ENCODE measurements at regions not wholly inside any gene's neighbourhood (a gene's known extent, or its start where the extent isn't known, plus 50 kb on each side); places are given as distances from the start of the nearest gene placed in this dataset.

- DNase-seq (ENCODE audit: low spot score): no peak
- intact Hi-C loops (cut with DNase I): loop anchor here in 1 of 2 donors (5.0 kb wide), 1 partner anchor 1151 kb away; no protein-coding TSS in a partner anchor
These were observed 49.8 kb downstream of the ABCC12 start for GRCh38 chr16:48105976-48106375.

- DNase-seq (ENCODE audit: low spot score): no peak
- intact Hi-C loops (cut with DNase I): loop anchor here in 1 of 2 donors (5.0 kb wide), 1 partner anchor 1152 kb away; no protein-coding TSS in a partner anchor
These were observed 50.3 kb downstream of the ABCC12 start for GRCh38 chr16:48105456-48105855.

GRCh38 chr16:48103591-48103990, 52.2 kb downstream of the ABCC12 start:
- no peak for DNase-seq (ENCODE audit: low spot score)
- intact Hi-C loops (cut with DNase I): no loop called here

GRCh38 chr16:48102083-48103008, 53.4 kb downstream of the ABCC12 start:
- DNase-seq (ENCODE audit: low spot score): no peak
- intact Hi-C loops (cut with DNase I): no loop called here

DNA sequence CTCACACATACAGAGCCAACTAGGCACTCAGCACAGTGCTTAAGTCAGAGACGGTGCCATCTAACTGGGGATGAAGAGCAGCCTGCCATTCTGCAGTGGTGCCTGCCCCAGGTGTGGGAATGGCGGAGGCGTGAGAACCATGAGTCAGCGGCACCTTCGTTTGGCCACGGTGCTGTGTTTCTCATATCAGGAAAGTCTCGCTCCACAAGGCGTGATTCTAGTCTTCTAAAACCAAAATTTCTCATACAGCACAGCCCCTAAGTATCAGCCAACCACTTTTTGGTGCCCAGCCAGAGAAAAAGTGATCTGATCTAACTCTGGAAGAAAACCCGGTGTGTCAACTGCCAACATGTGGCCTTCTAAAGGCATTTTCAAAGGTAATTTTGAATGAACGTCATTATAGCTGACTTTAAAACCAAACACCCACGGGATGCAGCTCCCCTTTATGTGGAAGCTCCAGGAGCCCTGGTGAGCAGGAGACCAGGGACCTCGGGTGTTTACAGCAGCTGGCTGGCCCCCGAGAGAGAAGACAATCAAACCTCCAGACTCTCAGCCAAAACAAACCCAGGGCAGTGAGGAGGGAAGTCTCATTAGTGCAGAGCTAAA, 54.6 kb downstream of the ABCC12 start:
- no peak for DNase-seq (ENCODE audit: low spot score)
- intact Hi-C loops (cut with DNase I): no loop called here

GRCh38 chr16:48099455-48099854, 56.3 kb downstream of the ABCC12 start:
- intact Hi-C loops (cut with DNase I): no loop called here
- DNase-seq (ENCODE audit: low spot score): no peak

DNA sequence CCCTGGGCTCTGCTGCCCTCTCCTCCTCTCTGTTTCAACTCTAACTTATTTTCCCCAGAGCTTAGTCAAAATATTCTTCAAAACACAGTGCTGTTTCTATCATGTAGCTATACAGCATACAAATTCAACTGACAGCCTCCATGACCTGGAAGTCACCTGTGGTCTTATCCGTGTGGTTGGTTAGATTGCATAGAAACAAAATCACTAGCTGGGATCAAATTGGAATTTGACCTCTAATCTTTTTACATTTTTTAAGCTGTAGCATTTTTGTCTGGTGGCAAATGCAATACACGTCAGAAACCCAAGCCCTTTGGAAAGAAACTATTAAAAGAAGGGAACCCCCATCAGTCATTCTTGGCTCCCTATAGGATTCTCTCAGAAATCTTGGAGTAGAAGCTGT, 57.3 kb downstream of the ABCC12 start:
- intact Hi-C loops (cut with DNase I): no loop called here
- no peak for DNase-seq (ENCODE audit: low spot score)

GRCh38 chr16:48091117-48091516, 64.7 kb downstream of the ABCC12 start:
- DNase-seq (ENCODE audit: low spot score): no peak
- intact Hi-C loops (cut with DNase I): no loop called here

DNA sequence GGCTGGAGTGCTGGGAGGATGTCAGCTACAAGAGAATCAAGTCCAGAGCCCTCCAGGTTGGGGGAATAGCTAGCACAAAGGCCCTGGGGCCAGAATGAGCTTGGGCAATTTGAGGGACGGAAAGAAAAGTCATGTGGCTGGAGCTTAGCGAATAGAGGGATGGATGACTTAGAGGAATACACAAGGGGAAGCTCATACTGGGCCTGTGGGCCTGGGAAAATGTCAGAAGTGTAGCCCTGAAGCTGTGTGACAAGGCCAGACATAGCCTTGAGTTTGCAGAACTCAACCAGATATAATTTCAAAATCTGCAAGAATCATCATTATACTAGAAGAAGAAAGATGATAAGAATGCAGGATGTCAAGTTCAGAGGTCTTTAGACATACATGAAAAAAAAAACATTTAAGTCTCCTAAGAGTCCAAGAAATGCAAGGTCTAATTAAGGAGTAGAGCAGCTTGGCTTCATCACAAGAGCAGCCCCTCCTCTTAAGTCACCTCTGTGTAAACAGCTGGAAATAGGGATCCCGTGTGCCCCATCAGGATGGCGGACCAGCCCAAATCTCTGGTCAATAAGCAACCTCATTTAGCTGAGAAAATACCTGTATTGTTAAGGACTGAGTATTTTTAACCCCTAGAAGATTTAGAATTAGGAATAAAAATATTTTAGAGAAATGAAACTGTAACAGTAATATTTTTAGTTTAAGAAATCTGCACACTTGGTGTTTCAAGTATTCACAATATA, 66.6 kb downstream of the ABCC12 start:
- intact Hi-C loops (cut with DNase I): no loop called here
- no peak for DNase-seq (ENCODE audit: low spot score)

GRCh38 chr16:48087639-48088038, 68.2 kb downstream of the ABCC12 start:
- intact Hi-C loops (cut with DNase I): no loop called here
- DNase-seq (ENCODE audit: low spot score): no peak

- intact Hi-C loops (cut with DNase I): no loop called here
- DNase-seq (ENCODE audit: low spot score): no peak
These were observed 69.4 kb downstream of the ABCC12 start for GRCh38 chr16:48086422-48086821.

GRCh38 chr16:48085729-48086128, 70.1 kb downstream of the ABCC12 start:
- DNase-seq (ENCODE audit: low spot score): no peak
- intact Hi-C loops (cut with DNase I): no loop called here

DNA sequence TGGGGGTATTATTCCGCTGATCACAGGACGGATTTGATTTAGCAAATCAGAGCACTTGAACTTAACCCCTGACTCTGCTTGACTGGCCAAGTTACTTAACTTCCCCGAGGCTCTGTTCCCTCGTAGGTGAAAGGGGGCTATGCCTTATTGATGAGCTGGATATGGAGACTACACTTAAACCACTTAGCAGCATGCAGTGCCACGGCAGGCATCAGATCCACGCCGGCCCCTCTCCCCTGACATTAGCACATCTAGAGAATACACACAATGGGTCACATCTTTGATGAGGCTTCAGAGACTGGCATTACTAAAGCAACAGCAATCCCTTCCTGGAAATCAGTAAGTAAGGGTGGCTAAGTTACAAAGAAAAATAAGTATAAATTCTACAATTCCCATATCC, 71.0 kb downstream of the ABCC12 start:
- no peak for DNase-seq (ENCODE audit: low spot score)
- intact Hi-C loops (cut with DNase I): no loop called here

DNA sequence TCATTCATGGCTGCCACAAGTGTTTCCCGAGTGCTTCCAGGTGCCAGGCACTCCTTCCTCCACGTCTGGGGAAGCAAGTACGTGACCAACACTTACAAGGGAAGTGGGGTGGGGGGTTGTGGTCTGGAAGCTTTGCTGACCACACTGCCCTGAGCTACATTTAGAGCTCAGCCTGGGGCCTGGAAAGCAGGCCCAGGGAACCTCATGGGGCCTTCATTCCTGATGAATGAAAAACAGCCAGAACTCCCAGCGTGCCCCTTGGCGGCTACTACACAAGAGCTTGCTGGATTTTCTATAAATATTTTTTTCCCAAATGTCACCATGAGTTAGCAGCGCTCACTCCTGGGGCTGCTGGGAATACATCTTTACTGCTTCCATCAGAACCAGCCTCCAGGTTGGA, 73.3 kb downstream of the ABCC12 start:
- intact Hi-C loops (cut with DNase I): no loop called here
- DNase-seq (ENCODE audit: low spot score): no peak

DNA sequence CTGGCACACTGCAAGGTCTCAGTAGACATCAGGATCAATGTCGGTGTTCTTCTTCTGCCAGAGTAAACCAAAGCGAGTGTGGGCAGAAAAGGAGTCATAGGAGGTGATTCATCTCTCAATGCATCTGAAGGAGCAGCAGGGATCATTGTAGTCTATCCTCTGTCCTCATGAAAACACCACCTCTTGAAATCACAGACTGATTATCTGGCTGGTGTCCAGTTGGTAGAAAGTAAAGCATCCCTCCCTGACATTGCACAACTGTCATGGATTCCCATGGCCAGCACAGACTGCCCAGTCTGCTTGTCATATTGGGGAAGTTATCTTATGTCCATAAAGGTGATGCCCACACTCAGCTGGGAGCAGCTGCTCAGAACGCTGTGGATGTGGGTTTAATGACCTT, 74.1 kb downstream of the ABCC12 start:
- no peak for DNase-seq (ENCODE audit: low spot score)
- intact Hi-C loops (cut with DNase I): no loop called here

DNA sequence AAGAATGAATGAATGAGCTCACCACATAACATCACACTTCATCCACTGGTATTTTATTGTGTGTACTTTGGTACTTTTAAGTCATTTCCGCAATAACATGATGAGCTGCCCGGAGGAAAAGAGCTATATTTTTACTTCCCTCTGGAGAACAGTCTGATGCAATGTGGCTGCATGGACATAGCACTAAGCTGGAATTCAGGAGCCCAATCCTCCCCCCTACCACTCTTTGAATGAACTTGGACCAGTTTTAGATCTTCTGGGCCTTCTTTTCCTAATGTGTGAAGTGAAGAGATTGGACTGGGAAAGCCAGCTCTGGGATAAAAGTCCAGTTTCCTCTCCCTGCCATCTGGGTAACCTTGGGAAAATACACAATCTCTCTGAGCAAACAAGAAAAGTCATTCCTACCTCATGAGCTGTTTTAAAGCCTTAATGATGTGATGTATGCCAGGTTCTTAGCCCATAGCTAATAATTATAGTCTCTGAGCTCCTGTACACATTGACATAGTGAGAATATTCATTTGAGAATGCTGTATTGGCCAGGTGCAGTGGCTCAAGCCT, 79.3 kb downstream of the ABCC12 start:
- intact Hi-C loops (cut with DNase I): no loop called here
- DNase-seq (ENCODE audit: low spot score): no peak

DNA sequence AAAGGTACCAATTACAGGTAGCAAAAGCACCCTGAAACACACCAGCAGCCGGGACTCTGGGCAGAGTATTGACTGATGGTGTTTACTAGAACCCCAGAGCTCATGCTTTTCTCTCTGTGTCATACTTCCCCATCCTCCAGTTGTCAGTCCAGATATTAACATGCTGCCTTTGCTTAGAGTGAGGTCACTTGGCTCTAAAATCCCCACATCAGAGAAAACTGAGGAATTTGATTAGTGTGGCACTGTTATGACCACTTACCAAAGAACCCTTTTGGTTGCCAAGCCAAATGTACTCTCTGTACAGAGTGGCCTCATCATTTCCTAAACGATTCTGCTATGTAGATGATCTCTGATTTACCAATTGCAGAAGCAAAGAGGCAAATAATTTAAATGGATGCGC, 80.4 kb downstream of the ABCC12 start:
- DNase-seq (ENCODE audit: low spot score): no peak
- intact Hi-C loops (cut with DNase I): no loop called here

DNA sequence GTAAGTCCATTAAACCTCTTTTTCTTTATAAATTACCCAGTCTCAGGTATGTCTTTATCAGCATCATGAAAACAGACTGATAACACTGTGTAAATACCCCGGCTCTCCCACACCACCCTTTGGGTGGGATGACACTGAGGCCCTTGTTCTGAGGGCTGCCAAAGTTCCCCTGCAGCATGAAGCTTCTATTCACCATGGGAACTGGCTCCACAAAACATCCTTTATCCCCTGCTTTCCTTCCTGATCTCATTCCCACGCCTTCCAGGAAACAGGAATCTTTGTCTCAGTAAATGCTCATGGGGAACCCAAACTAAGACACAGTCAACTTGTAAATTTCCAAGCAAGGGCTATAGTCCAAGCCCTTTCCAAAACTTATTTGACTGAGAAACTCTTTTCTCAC, 88.4 kb downstream of the ABCC12 start:
- intact Hi-C loops (cut with DNase I): no loop called here
- DNase-seq (ENCODE audit: low spot score): no peak

GRCh38 chr16:48064971-48065370, 90.8 kb downstream of the ABCC12 start:
- no peak for DNase-seq (ENCODE audit: low spot score)
- intact Hi-C loops (cut with DNase I): no loop called here

GRCh38 chr16:48062681-48063080, 93.1 kb downstream of the ABCC12 start:
- intact Hi-C loops (cut with DNase I): no loop called here
- DNase-seq (ENCODE audit: low spot score): no peak

Data from posterior vena cava (tissue), 2 donors.